PC-9 (cell line): ENCODE measurements at regions not wholly inside any gene's neighbourhood (a gene's known extent, or its start where the extent isn't known, plus 50 kb on each side); places are given as distances from the start of the nearest gene placed in this dataset.

Experiments
- BruUV-seq: library from RNA; stranded (reverse); fragments of 400-500 nt; replicated peaks from 2 replicates; lab custom pipeline; 2021; lab: Mats Ljungman, UMichigan
- CTCF ChIA-PET: fragments of 300-600 bp; sonication (Branson Sonifier 250); formaldehyde crosslinking; loops from one replicate; lab custom pipeline; 2022; ENCODE audit warnings: antibody characterized with exemption; lab: Charles Lee
- POLR2A ChIA-PET: fragments of 300-600 bp; sonication (Branson Sonifier 250); formaldehyde crosslinking; loops from one replicate; lab custom pipeline; 2022; ENCODE audit warnings: antibody characterized with exemption; ENCODE audit not compliant: unreplicated experiment; lab: Charles Lee
- DNase-seq, 2 experiments: peaks; one replicate each; pipeline versions ENCODE4 v3.0.0 to v3.0.0-alpha.2; 2015 to 2022; ENCODE audit warnings: mixed read lengths in 1 of 2
- H2AFZ ChIP-seq: fragments of 200-600 bp; sonication (generic); 2 replicates; pipeline ENCODE4 v1.8.1; 2017; ENCODE audit warnings: antibody characterized with exemption
- H3F3A ChIP-seq: fragments of 200-600 bp; sonication (generic); 2 replicates; pipeline ENCODE4 v1.8.1; 2017; ENCODE audit warnings: antibody characterized with exemption, mild to moderate bottlenecking, low read depth; ENCODE audit not compliant: insufficient read depth
- H3K27ac ChIP-seq: fragments of 200-600 bp; sonication (generic); 2 replicates; pipeline ENCODE4 v1.6.1; 2016; ENCODE audit warnings: mixed run types
- H3K27me3 ChIP-seq: fragments of 200-600 bp; sonication (generic); 2 replicates; pipeline ENCODE4 v1.6.1; 2016; ENCODE audit warnings: low read depth, mixed run types; ENCODE audit not compliant: insufficient read depth
- H3K36me3 ChIP-seq: fragments of 200-600 bp; sonication (generic); 2 replicates; pipeline ENCODE4 v1.6.1; 2016; ENCODE audit warnings: low read depth, mixed run types
- H3K4me1 ChIP-seq: fragments of 200-600 bp; sonication (generic); replicated peaks from 2 replicates; pipeline ENCODE4 v1.6.1; 2016; ENCODE audit warnings: mixed run types; ENCODE audit not compliant: insufficient read depth
- H3K4me2 ChIP-seq: fragments of 200-600 bp; sonication (generic); 2 replicates; pipeline ENCODE4 v1.6.1; 2017; ENCODE audit warnings: mixed run types
- H3K4me3 ChIP-seq: fragments of 200-600 bp; sonication (generic); 2 replicates; pipeline ENCODE4 v1.6.1; 2016; ENCODE audit warnings: mixed run types
- H3K79me2 ChIP-seq: fragments of 200-600 bp; sonication (generic); 2 replicates; pipeline ENCODE4 v1.6.1; 2017; ENCODE audit warnings: low read depth, mixed run types
- H3K9me2 ChIP-seq: fragments of 200-600 bp; sonication (generic); 2 replicates; pipeline ENCODE4 v1.8.1; 2017; ENCODE audit warnings: mild to moderate bottlenecking; ENCODE audit not compliant: insufficient read depth
- H3K9me3 ChIP-seq: fragments of 200-600 bp; sonication (generic); 2 replicates; pipeline ENCODE4 v1.8.1; 2016; ENCODE audit warnings: low read depth; ENCODE audit not compliant: insufficient read depth
- H4K20me1 ChIP-seq: fragments of 200-600 bp; sonication (generic); 2 replicates; pipeline ENCODE4 v1.8.1; 2017; ENCODE audit not compliant: insufficient read depth
- EZH2 ChIP-seq: fragments of 200-600 bp; sonication (generic); IDR thresholded peaks from 2 replicates; pipeline ENCODE4 v1.8.0; 2017; ENCODE audit warnings: antibody characterized with exemption, low read depth
- intact Hi-C: fragments of 100-400 bp; cut with micrococcal nuclease; formaldehyde crosslinking; loops from one replicate; pipeline ENCODE4 v1.10.0; 2022; ENCODE audit not compliant: unreplicated experiment
- TF ChIP-seq, protein P1 (sequence below): fragments of 200-600 bp; sonication (generic); conservative IDR thresholded peaks from 2 replicates; pipeline ENCODE4 v1.6.1; 2017; ENCODE audit warnings: mixed run types, antibody characterized with exemption, mild to moderate bottlenecking, moderate library complexity

DNA sequence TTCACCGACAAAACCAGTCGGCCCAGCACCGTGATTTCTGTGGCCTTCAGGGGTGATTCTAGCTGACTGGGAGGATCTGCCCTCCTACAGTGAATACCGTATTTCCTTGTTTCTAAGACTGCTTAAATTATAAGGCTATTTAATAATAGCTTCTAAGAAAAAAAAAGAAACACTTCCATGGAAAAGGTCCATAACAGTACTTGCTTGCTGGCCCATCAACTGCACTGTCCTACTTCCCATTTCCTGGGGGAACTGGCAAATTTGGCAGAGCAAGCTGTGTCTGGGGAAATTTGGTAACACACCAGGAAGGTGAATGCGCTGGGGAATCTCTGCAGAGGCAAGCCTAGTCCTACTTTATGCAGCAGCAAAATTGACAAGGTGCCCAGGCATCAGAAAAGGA is 214.0 kb downstream of the ZNF326 start:
- no peaks in the 10 kb centered on the region for H3K9me3 ChIP-seq

GRCh38 chr1:90206260-90206659 is 211.3 kb downstream of the ZNF326 start:
- Histone ChIP-seq H3K9me2 (no peaks in the 10 kb centered on the region), H3K9me3 (no peaks in the 10 kb centered on the region), H3K4me2 (no peak overlapping the region), H3K4me1 (no peaks in the 10 kb centered on the region), H3K27ac (no peak overlapping the region), H3K79me2 (no peaks in the 10 kb centered on the region), H2AFZ (no peak overlapping the region), H3K36me3 (no peaks in the 10 kb centered on the region), H4K20me1 (no peaks in the 10 kb centered on the region), H3K4me3 (no peak overlapping the region), H3F3A (no peaks in the 10 kb centered on the region), H3K27me3 (no peaks in the 10 kb centered on the region)
- intact Hi-C loops: no loop called here
- ChIA-PET POLR2A (no interaction called here), CTCF (no interaction called here)
- DNase-seq: no peak
- TF ChIP-seq EZH2: no peak
- TF ChIP-seq, protein P1, sequence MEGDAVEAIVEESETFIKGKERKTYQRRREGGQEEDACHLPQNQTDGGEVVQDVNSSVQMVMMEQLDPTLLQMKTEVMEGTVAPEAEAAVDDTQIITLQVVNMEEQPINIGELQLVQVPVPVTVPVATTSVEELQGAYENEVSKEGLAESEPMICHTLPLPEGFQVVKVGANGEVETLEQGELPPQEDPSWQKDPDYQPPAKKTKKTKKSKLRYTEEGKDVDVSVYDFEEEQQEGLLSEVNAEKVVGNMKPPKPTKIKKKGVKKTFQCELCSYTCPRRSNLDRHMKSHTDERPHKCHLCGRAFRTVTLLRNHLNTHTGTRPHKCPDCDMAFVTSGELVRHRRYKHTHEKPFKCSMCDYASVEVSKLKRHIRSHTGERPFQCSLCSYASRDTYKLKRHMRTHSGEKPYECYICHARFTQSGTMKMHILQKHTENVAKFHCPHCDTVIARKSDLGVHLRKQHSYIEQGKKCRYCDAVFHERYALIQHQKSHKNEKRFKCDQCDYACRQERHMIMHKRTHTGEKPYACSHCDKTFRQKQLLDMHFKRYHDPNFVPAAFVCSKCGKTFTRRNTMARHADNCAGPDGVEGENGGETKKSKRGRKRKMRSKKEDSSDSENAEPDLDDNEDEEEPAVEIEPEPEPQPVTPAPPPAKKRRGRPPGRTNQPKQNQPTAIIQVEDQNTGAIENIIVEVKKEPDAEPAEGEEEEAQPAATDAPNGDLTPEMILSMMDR: no peak
- BruUV-seq: no TSS peak

More for the DNA sequence above, 214.0 kb downstream of the ZNF326 start:
- Histone ChIP-seq H3F3A (no peaks in the 10 kb centered on the region), H2AFZ (no peak overlapping the region), H3K4me3 (no peak overlapping the region), H3K27me3 (no peaks in the 10 kb centered on the region), H3K79me2 (no peaks in the 10 kb centered on the region), H3K27ac (no peak overlapping the region), H4K20me1 (no peaks in the 10 kb centered on the region), H3K36me3 (no peaks in the 10 kb centered on the region), H3K4me1 (no peaks in the 10 kb centered on the region), H3K4me2 (no peak overlapping the region), H3K9me2 (no peaks in the 10 kb centered on the region; the same call in 1 of the 2 replicates)
- ChIA-PET CTCF (no interaction called here), POLR2A (no interaction called here)
- no TSS peak for BruUV-seq
- DNase-seq: no peak
- intact Hi-C loops: no loop called here
- TF ChIP-seq EZH2: no peak
- TF ChIP-seq, protein P1: no peak

DNA sequence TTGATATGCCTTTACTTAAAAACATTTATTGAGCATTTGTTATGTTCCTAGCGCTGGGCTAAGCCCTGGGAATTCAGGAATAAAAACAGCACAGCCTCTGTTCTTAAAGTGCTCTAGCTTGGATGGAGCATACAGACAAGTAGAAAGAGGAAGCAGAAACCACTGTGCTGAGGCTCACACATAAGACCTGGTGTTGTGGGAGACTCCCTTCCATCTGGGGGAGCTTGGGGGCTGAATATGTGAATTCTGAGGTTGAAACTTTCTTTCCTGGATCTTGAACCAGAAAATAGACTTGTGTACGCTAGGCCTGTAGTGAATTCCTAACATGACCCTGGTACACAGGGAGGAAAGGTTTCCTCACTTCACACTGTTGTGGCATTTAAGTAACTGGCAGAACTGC is 209.9 kb downstream of the ZNF326 start:
- Histone ChIP-seq H3K79me2 (no peaks in the 10 kb centered on the region), H3K9me2 (no peaks in the 10 kb centered on the region), H3K27ac (no peak overlapping the region), H3K36me3 (no peaks in the 10 kb centered on the region), H3K4me2 (no peak overlapping the region), H3F3A (no peaks in the 10 kb centered on the region), H3K9me3 (no peaks in the 10 kb centered on the region), H3K27me3 (no peaks in the 10 kb centered on the region), H4K20me1 (no peaks in the 10 kb centered on the region), H3K4me1 (no peaks in the 10 kb centered on the region), H2AFZ (no peak overlapping the region), H3K4me3 (no peak overlapping the region)
- POLR2A ChIA-PET: no interaction called here
- intact Hi-C loops: no loop called here
- no TSS peak for BruUV-seq
- CTCF ChIA-PET: no interaction called here
- no peak for DNase-seq
- TF ChIP-seq, protein P1: no peak
- TF ChIP-seq EZH2: no peak
